Ectodermal cell (in vitro differentiated cells): ENCODE measurements at regions not wholly inside any gene's neighbourhood (a gene's known extent, or its start where the extent isn't known, plus 50 kb on each side); places are given as distances from the start of the nearest gene placed in this dataset.
"Not testable (repeated sequence)": the region's sequence is repeated elsewhere in the genome, so short reads cannot be mapped to it uniquely, and the experiment has no call there.

Source experiments
- H3K27ac ChIP-seq: 2 replicates; pipeline ENCODE4 v1.7.0; 2013; ENCODE audit warnings: mild to moderate bottlenecking, low read depth, low read length; ENCODE audit not compliant: insufficient read depth, poor library complexity, severe bottlenecking
- H3K27me3 ChIP-seq: 2 replicates; pipeline ENCODE4 v1.7.0; 2013; ENCODE audit warnings: mild to moderate bottlenecking, low read length; ENCODE audit not compliant: insufficient read depth, control insufficient read depth, poor library complexity, severe bottlenecking
- H3K36me3 ChIP-seq: one replicate; pipeline ENCODE4 v1.7.0; 2013; ENCODE audit warnings: low read length; ENCODE audit not compliant: control insufficient read depth, insufficient read depth
- H3K4me1 ChIP-seq: one replicate; pipeline ENCODE4 v1.7.0; 2013; ENCODE audit warnings: low read length; ENCODE audit not compliant: control insufficient read depth, insufficient read depth
- H3K4me3 ChIP-seq: 2 replicates; pipeline ENCODE4 v1.7.0; 2013; ENCODE audit warnings: low read depth, low read length, control low read depth; ENCODE audit not compliant: insufficient read depth
- H3K9me3 ChIP-seq: 2 replicates; pipeline ENCODE4 v1.7.0; 2013; ENCODE audit warnings: mild to moderate bottlenecking, low read length, moderate library complexity; ENCODE audit not compliant: control insufficient read depth
- WGBS, 2 experiments: methylation state at CpG; one replicate each; pipeline ENCODE4 v1.1.7; 2013; ENCODE audit warnings: missing lambda C conversion rate in 2 of 2; 5-methylcytosine and 5-hydroxymethylcytosine counted together

DNA sequence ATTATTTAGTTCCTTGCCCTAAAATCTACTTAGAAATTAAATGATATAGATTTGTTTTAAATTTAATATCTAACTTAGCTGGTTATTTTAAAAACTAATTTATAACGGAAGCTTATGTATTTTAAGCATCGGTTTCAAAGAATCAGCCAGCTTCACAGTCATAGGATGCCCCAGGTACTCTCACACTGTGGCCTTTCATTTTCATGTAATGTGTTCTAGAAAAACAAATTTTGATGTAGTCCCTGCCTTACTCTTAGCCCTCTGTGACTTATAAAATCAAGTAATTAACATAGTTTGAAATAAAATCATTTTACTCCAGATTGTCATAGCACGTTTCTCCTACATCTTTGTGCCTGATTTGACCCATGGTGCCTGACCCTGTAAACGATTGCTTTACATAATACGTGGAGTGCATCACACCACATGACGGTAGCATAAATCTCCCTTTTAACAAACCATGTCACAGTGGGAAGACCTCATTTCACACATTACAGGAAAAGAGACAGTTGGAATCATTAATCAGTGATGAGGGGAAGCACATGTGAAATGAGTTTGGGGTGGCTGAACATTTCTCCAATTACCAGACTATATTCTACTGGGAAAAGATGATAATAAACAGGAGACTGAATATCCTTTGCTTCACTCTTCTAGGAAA lies 731.5 kb upstream of the CDH9 start:
- H3K27ac ChIP-seq, result no peak overlapping the region
- no peaks in the 10 kb centered on the region for H3K27me3 ChIP-seq
- H3K4me3 ChIP-seq, result no peak overlapping the region
- 93 to 98% methylated on average over 5 to 6 of the region's 6 CpGs for WGBS, 2 experiments
- no peaks in the 10 kb centered on the region for H3K9me3 ChIP-seq
- H3K36me3 ChIP-seq, result no peaks in the 10 kb centered on the region
- H3K4me1 ChIP-seq, result no peaks in the 10 kb centered on the region

DNA sequence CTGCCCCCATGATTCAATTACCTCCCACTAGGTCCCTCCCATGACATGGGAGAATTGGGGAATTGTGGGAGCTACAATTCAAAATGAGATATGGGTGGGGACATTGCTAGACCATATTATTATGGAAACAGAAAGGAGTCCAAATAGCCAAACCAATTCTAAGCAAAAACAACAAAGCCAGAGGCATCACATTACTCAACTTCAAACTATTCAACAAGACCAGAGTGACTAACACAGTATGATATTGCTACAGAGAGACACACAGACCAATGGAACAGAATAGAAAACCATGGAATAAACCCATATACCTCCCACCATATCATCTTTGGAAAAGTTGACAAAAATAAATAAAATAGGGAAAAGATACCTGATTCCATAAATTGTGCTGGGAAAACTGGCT lies 710.5 kb upstream of the CDH9 start:
- H3K4me1 ChIP-seq, result no peaks in the 10 kb centered on the region

GRCh38 chr5:27743383-27743979 lies 705.1 kb upstream of the CDH9 start:
- WGBS, 2 experiments, result 96 to 97% methylated on average over 35 of the region's 35 CpGs
- not testable (repeated sequence) for H3K4me1 ChIP-seq, H3K27ac ChIP-seq, H3K4me3 ChIP-seq, H3K27me3 ChIP-seq, H3K36me3 ChIP-seq, H3K9me3 ChIP-seq

More for the DNA sequence above, 710.5 kb upstream of the CDH9 start:
- Histone ChIP-seq H3K27ac (no peak overlapping the region), H3K4me3 (no peak overlapping the region), H3K36me3 (no peaks in the 10 kb centered on the region), H3K9me3 (no peaks in the 10 kb centered on the region), H3K27me3 (no peaks in the 10 kb centered on the region)

GRCh38 chr5:27742805-27743204 lies 704.4 kb upstream of the CDH9 start:
- 93 to 96% methylated on average over 6 of the region's 6 CpGs for WGBS, 2 experiments
- Histone ChIP-seq H3K27me3 (no peaks in the 10 kb centered on the region), H3K9me3 (no peaks in the 10 kb centered on the region), H3K4me3 (no peak overlapping the region), H3K27ac (no peak overlapping the region), H3K36me3 (no peaks in the 10 kb centered on the region), H3K4me1 (no peaks in the 10 kb centered on the region)

DNA sequence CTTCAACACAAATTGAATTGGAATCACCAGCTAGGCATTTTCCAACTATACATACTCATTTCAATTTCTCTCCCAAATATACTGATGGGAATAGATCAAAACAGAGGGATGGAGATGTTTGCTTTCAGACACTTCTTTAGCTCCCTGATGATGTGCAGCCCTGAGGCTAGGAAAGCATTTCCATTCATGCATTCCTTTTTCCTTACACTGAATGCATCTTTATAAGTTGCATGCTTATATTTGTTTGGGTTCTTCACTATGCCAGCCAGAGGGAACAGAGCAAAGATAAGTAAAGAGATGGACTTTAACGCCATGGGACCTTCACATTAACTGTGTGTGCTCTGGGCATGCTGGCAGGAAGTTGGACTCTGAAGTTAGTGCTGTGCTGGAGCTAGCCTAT lies 696.5 kb upstream of the CDH9 start:
- H3K4me1 ChIP-seq, result no peaks in the 10 kb centered on the region
- H3K9me3 ChIP-seq, result no peaks in the 10 kb centered on the region
- H3K27ac ChIP-seq, result no peak overlapping the region
- H3K36me3 ChIP-seq, result no peaks in the 10 kb centered on the region
- no peak overlapping the region for H3K4me3 ChIP-seq
- no peaks in the 10 kb centered on the region for H3K27me3 ChIP-seq
- 87 to 94% methylated on average over 1 of the region's 1 CpG for WGBS, 2 experiments

DNA sequence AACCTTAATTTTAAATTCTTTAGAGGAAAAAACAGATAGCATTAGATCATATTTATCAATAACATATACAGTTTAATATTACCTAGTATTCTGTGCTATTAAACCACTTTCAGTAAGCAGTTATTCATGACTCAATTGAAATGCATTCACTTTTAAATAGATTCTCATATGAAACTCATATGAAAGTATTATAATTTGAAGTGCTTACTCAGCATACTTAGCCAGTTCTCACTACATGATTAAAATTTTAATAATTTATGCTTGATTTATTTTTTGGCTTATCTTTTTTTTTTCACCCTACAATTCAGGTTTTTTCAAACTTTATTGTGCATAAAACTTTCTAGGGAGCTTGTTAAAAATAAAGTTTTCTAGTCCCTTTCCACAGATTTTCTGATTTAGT lies 694.9 kb upstream of the CDH9 start:
- Histone ChIP-seq H3K36me3 (no peaks in the 10 kb centered on the region), H3K9me3 (no peaks in the 10 kb centered on the region), H3K27ac (no peak overlapping the region), H3K4me3 (no peak overlapping the region), H3K4me1 (no peaks in the 10 kb centered on the region), H3K27me3 (no peaks in the 10 kb centered on the region)

DNA sequence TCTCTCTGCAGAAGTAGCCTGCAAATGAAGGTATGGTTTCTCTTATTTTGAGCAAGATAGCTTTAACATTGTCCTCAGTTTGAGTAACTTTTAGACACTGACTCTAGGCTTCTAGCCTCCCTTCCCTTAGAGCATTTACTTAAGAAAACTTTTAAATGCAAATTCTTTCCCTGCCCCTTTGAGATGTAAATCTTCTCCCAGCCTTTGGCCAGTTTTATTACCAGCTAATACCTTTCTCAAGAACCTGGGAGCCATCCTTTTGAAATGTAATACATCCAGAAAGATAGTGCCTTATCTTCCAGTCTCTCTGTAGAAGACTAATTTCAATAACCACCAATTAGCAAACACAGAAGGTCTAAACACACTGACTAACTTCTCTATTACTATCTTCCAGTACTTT lies 688.9 kb upstream of the CDH9 start:
- H3K27ac ChIP-seq, result no peak overlapping the region
- H3K4me1 ChIP-seq, result no peaks in the 10 kb centered on the region
- no peaks in the 10 kb centered on the region for H3K27me3 ChIP-seq
- no peaks in the 10 kb centered on the region for H3K36me3 ChIP-seq
- no peaks in the 10 kb centered on the region for H3K9me3 ChIP-seq
- no peak overlapping the region for H3K4me3 ChIP-seq

DNA sequence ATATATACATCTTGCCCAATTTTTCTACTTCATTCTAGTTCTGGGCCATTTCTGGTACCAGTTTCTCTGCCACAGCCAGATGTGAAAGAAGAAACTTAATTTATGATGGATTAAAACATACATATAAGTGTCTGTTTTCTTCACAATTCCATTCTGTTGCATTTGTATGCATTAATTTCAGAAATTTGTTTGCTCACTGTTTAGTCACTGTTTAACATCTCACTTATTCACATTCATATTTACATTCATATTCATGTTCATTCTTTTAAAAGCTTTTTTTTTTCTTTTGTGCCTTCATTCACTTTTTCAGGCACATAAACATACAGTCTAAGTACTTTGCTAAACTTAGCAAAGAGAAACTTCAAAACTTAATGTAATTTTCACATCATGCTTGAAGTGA lies 684.0 kb upstream of the CDH9 start:
- no peaks in the 10 kb centered on the region for H3K9me3 ChIP-seq
- H3K4me1 ChIP-seq, result no peaks in the 10 kb centered on the region
- no peak overlapping the region for H3K27ac ChIP-seq
- H3K36me3 ChIP-seq, result no peaks in the 10 kb centered on the region
- H3K4me3 ChIP-seq, result no peak overlapping the region
- no peaks in the 10 kb centered on the region for H3K27me3 ChIP-seq

DNA sequence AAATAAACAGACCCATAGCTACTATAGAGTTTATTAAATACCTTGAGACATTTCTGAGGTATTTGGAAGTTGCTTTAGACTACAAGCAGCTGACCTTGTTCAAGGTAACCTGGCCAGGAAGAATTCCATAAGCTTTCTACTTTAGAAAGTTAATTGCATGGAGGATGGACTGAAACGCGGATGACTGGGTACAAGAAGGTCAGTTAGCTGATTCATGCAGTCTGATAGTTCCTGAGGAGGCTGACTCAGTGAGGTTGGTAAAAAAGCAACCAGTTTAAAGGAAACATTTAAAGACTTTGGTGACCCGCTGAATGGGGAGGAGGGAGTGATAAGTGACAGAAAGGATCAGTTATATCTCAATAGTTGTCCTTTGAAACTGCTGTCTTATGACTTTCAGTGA lies 670.1 kb upstream of the CDH9 start:
- no peaks in the 10 kb centered on the region for H3K27me3 ChIP-seq
- no peak overlapping the region for H3K27ac ChIP-seq
- H3K9me3 ChIP-seq, result no peaks in the 10 kb centered on the region
- H3K36me3 ChIP-seq, result no peaks in the 10 kb centered on the region
- no peak overlapping the region for H3K4me3 ChIP-seq
- WGBS, 2 experiments, result 75 to 81% methylated on average over 3 of the region's 3 CpGs
- H3K4me1 ChIP-seq, result no peaks in the 10 kb centered on the region

GRCh38 chr5:27706832-27707231 lies 668.4 kb upstream of the CDH9 start:
- H3K4me3 ChIP-seq, result no peak overlapping the region
- no peaks in the 10 kb centered on the region for H3K9me3 ChIP-seq
- H3K27me3 ChIP-seq, result no peaks in the 10 kb centered on the region
- H3K4me1 ChIP-seq, result peaks cover 6% of the 10 kb centered on the region
- H3K27ac ChIP-seq, result no peak overlapping the region
- H3K36me3 ChIP-seq, result no peaks in the 10 kb centered on the region

DNA sequence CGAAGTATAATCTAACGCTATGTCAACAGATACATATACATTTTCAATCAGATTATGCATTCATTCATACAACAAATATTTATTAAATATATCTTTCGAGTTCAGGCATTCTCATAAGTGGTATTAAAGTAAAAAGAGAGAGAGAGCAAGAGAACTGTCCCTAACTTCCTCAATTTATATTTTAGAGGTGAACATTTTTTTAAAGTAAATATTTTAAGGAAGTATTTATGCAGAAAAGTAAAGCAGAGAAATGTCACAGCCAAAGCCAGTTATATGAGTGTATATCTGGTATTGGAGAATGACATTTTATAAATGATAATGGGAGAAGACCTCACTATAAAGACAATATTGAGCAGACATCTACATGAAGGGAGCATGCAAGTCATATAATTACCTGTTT lies 667.3 kb upstream of the CDH9 start:
- Histone ChIP-seq H3K9me3 (no peaks in the 10 kb centered on the region), H3K27me3 (no peaks in the 10 kb centered on the region), H3K4me1 (peaks cover 6% of the 10 kb centered on the region), H3K27ac (no peak overlapping the region), H3K36me3 (no peaks in the 10 kb centered on the region), H3K4me3 (no peak overlapping the region)
- WGBS, 2 experiments, result 94 to 100% methylated on average over 2 of the region's 3 CpGs
